D721Med (cell line): ENCODE measurements at regions not wholly inside any gene's neighbourhood (a gene's known extent, or its start where the extent isn't known, plus 50 kb on each side); places are given as distances from the start of the nearest gene placed in this dataset.

ENCODE experiments used
- DNase-seq: peaks from one replicate; pipeline ENCODE4 v3.0.0; 2011; ENCODE audit warnings: low spot score; ENCODE audit not compliant: insufficient read length
- FAIRE-seq: peaks from 2 replicates; lab custom pipeline; 2011; peaks lifted over from hg19 to GRCh38; lab: Jason Lieb, UNC
- TF ChIP-seq, protein P1 (sequence below): IDR thresholded peaks from 2 replicates; pipeline ENCODE4 v1.5.1; 2012; ENCODE audit warnings: mild to moderate bottlenecking, control low read depth; ENCODE audit not compliant: insufficient read depth; ENCODE audit errors: missing control alignments

DNA sequence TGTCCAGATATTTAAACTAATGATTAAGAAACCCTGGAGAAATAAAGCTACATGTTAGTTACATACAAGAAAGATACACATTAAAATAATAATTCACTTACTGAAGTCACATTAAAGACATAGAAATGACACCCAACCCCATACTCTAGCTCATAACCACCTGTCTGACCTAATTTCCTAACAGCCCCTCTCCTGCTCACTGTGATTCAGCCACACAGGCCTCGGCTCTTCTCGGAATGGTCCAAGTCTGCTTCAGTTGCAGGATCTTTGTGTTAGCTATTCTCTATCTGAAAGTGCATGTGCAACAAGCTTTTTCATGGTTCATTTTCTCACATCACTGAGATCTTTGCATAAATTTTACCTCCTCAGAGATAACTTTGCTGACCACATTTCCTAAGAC lies 209.8 kb downstream of the TM2D1 start:
- FAIRE-seq (peak; percentile 35), DNase-seq (no peak)
- TF ChIP-seq, protein P1, sequence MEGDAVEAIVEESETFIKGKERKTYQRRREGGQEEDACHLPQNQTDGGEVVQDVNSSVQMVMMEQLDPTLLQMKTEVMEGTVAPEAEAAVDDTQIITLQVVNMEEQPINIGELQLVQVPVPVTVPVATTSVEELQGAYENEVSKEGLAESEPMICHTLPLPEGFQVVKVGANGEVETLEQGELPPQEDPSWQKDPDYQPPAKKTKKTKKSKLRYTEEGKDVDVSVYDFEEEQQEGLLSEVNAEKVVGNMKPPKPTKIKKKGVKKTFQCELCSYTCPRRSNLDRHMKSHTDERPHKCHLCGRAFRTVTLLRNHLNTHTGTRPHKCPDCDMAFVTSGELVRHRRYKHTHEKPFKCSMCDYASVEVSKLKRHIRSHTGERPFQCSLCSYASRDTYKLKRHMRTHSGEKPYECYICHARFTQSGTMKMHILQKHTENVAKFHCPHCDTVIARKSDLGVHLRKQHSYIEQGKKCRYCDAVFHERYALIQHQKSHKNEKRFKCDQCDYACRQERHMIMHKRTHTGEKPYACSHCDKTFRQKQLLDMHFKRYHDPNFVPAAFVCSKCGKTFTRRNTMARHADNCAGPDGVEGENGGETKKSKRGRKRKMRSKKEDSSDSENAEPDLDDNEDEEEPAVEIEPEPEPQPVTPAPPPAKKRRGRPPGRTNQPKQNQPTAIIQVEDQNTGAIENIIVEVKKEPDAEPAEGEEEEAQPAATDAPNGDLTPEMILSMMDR, result no peak
